GM12872 (cell line): ENCODE measurements at regions not wholly inside any gene's neighbourhood (a gene's known extent, or its start where the extent isn't known, plus 50 kb on each side); places are given as distances from the start of the nearest gene placed in this dataset.

Experiments
- CTCF ChIP-seq: IDR thresholded peaks from 3 replicates; pipeline ENCODE4 v1.5.1; 2011; ENCODE audit warnings: low read depth, mild to moderate bottlenecking, low read length, moderate library complexity; ENCODE audit not compliant: insufficient read depth

GRCh38 chr20:17810062-17810631 is 110.4 kb downstream of the BANF2 start:
- no peak for TF ChIP-seq CTCF

DNA sequence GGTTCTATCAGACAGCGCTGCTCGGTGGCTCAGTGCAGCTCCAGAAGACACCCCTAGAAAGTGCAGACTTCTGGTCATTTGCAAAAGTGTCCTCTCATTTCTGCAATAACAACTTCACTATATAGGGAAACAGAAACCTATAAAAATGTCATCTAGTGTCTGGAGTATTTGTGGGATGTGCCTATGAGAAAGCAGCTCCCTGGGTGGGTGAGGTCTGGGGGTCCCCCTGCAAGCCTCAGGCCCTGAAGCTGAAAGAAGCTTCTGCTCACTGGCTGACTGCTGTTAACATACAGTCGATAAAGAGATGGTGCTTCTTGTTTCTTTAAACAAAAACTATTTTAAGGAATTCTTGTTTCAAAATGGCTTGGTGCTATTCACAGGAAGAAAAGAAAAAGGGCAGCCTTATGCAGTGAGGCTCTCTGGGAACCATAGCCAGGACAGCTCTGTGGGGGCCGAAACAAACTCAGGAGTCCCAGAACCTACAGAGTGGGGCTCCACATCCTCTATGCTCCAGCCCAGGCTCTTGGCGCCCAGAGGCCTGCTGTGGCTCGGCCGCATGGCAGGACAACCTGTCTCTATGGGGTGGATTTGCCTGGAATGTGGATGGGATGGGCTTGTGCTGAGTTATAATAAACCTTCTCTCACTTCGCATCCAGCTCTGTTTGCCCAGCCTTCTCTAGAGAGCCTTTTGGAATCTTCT is 109.7 kb downstream of the BANF2 start:
- TF ChIP-seq CTCF, result no peak

- no peak for TF ChIP-seq CTCF
Observed at GRCh38 chr20:17808782-17809181, 109.0 kb downstream of the BANF2 start.

DNA sequence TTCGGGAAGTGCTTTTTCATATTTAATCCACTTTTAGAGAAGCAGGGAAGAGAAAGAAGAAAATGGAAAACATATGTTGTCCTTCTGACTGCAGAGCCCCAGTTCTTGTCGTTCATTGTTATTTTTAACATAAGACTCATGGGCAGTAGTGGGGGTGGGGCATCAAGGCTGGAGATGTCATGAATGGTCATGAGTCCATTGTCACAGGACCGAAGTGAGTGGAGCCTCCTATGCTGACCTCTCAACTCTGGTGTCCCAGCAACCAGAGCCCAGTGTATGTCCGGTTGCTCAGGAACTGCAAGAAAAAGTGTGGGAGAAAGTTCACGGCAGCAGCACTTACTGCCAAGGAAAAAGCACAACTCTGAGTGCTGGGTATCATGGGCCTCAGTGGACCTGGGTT is 108.6 kb downstream of the BANF2 start:
- TF ChIP-seq CTCF, result no peak

DNA sequence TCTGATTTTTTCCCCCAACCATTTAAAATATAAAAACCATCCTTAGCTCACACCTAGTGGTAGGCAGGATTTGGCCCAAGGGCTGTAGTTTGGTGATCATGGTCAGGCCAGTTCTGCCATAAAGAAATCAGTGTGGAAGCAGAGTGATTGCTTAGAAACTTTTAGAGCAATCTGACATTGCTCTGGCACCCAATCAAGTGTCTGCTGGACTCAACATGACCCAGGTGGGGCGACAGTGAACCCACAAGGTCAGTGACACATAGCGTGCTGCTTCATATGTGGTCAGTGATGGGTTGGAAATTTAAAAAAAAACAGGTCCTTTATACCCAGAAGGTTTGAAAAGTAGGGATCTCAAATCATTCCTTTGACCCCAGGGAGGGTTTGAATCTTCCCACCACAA is 107.9 kb downstream of the BANF2 start:
- TF ChIP-seq CTCF, result no peak

DNA sequence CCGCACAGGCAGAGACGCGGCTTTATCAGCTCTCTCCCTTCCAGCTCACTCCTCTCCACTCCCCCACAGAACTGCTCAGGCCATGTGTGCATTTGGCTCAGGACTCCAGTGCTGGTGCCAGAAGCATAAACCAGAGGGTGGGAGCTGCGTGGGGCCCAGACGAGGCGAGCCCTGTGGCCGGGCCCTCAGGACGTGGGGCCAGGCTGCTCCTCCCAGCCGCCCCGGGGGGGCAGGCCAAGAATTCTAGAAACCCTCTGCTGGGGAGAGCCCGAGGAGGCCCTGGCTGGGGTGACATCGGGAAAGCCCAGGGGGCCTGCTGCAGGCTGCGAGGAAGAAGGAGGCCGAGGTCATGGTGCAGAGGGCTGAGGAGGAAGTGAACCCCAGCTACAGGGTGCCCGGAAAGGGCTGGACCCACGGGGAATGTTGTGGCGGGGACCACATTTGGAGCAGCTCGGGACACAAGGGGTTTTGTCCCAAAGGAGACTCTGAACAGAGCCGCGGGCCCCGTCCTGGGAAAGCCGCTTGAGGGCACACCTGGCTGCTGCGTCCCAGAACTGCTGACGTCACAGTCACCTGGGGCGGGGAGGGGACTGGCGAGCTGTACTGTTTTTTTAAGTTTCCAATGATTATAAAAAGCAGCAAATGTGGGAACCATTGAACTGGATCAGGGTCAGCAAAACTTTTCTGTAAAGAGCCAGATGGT is 107.1 kb downstream of the BANF2 start:
- no peak for TF ChIP-seq CTCF

DNA sequence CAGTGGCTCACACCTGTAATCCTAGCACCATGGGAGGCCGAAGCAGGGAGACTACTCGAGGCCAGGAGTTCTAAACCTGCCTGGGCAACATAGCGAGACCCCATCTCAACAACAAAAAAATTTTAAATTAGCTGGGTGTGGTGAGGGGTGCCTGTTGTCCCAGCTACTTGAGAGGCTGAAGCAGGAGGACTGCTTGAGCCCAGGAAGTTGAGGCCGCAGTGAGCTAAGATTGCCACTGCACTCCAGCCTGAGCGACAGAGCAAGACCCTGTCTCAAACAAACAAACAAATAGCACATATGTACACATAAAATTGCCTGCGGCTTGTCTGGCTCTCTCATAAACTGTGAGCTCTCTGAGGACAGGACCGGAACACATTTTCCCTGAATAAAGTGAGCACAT is 106.3 kb downstream of the BANF2 start:
- TF ChIP-seq CTCF, result no peak
